NCI-H1092 (cell line): ENCODE measurements at regions not wholly inside any gene's neighbourhood (a gene's known extent, or its start where the extent isn't known, plus 50 kb on each side); places are given as distances from the start of the nearest gene placed in this dataset.

Source experiments
- DNase-seq: peaks from one replicate; lab custom pipeline; 2025; lab: John Stamatoyannopoulos, UW

- DNase-seq: no peak
Measured at GRCh38 chr16:86120201-86121192, 221.5 kb downstream of the IRF8 start.

- no peak for DNase-seq
Measured at GRCh38 chr16:86121374-86122010, 222.5 kb downstream of the IRF8 start.

- DNase-seq: no peak
Measured at GRCh38 chr16:86122681-86123342, 223.8 kb downstream of the IRF8 start.

- DNase-seq: no peak
Measured at GRCh38 chr16:86124321-86124720, 225.4 kb downstream of the IRF8 start.

- DNase-seq: no peak
Measured at GRCh38 chr16:86126891-86127290, 227.9 kb downstream of the IRF8 start.

GRCh38 chr16:86127366-86127765, 228.4 kb downstream of the IRF8 start:
- no peak for DNase-seq

GRCh38 chr16:86128246-86128645, 229.3 kb downstream of the IRF8 start:
- no peak for DNase-seq

GRCh38 chr16:86129541-86129940, 230.6 kb downstream of the IRF8 start:
- no peak for DNase-seq

GRCh38 chr16:86133377-86133776, 234.4 kb downstream of the IRF8 start:
- DNase-seq: no peak

GRCh38 chr16:86133847-86134375, 234.9 kb downstream of the IRF8 start:
- DNase-seq: no peak

GRCh38 chr16:86134802-86135461, 236.0 kb downstream of the IRF8 start:
- DNase-seq: no peak

GRCh38 chr16:86137359-86137758, 238.4 kb downstream of the IRF8 start:
- no peak for DNase-seq

GRCh38 chr16:86138121-86139085, 239.4 kb downstream of the IRF8 start:
- DNase-seq: no peak

- DNase-seq: no peak
Measured at GRCh38 chr16:86142801-86143236, 243.9 kb downstream of the IRF8 start.

- no peak for DNase-seq
Measured at GRCh38 chr16:86143666-86144065, 244.7 kb downstream of the IRF8 start.

GRCh38 chr16:86145669-86146068, 246.7 kb downstream of the IRF8 start:
- no peak for DNase-seq

- DNase-seq: no peak
Measured at GRCh38 chr16:86150641-86151238, 251.8 kb downstream of the IRF8 start.

- DNase-seq: no peak
Measured at GRCh38 chr16:86151239-86151851, 252.4 kb downstream of the IRF8 start.

- DNase-seq: no peak
Measured at GRCh38 chr16:86156155-86156554, 257.2 kb downstream of the IRF8 start.
